ENCODE measurements at regions not wholly inside any gene's neighbourhood (a gene's known extent, or its start where the extent isn't known, plus 50 kb on each side); places are given as distances from the start of the nearest gene placed in this dataset.
"Not testable (repeated sequence)": the region's sequence is repeated elsewhere in the genome, so short reads cannot be mapped to it uniquely, and the experiment has no call there.

GRCh38 chrX:27404366-27404765 lies 58.8 kb downstream of the PPP4R3C start:
- no peak for DNase-seq

- no peak for DNase-seq
Observed at GRCh38 chrX:27399146-27399456, 64.0 kb downstream of the PPP4R3C start.

- peak; percentile 82 for DNase-seq
Observed at GRCh38 chrX:27391623-27392022, 71.5 kb downstream of the PPP4R3C start.

GRCh38 chrX:27381419-27381818 lies 81.7 kb downstream of the PPP4R3C start:
- no peak for DNase-seq

GRCh38 chrX:27380163-27380845 lies 82.8 kb downstream of the PPP4R3C start:
- DNase-seq: no peak

GRCh38 chrX:27354021-27354420 lies 109.1 kb downstream of the PPP4R3C start:
- DNase-seq: no peak

- no peak for DNase-seq
Observed at GRCh38 chrX:27350476-27350875, 112.7 kb downstream of the PPP4R3C start.

GRCh38 chrX:27336466-27337091 lies 126.6 kb downstream of the PPP4R3C start:
- peak; percentile 13 for DNase-seq

GRCh38 chrX:27321632-27322031 lies 141.5 kb downstream of the PPP4R3C start:
- DNase-seq: no peak

GRCh38 chrX:27309406-27309805 lies 153.7 kb downstream of the PPP4R3C start:
- peak; percentile 48 for DNase-seq

- no peak for DNase-seq
Observed at GRCh38 chrX:27307546-27307945, 155.6 kb downstream of the PPP4R3C start.

GRCh38 chrX:27292552-27292951 lies 170.6 kb downstream of the PPP4R3C start:
- DNase-seq: not testable (repeated sequence)

GRCh38 chrX:27276751-27277150 lies 186.4 kb downstream of the PPP4R3C start:
- DNase-seq: peak; percentile 53

GRCh38 chrX:27254656-27255055 lies 208.5 kb downstream of the PPP4R3C start:
- no peak for DNase-seq

GRCh38 chrX:27251369-27251768 lies 211.8 kb downstream of the PPP4R3C start:
- DNase-seq: no peak

- DNase-seq: no peak
Observed at GRCh38 chrX:27242581-27242980, 220.6 kb downstream of the PPP4R3C start.

GRCh38 chrX:27241981-27242380 lies 221.2 kb downstream of the PPP4R3C start:
- DNase-seq: no peak

GRCh38 chrX:27240042-27240441 lies 223.1 kb downstream of the PPP4R3C start:
- DNase-seq: not testable (repeated sequence)

GRCh38 chrX:27236681-27237080 lies 226.5 kb downstream of the PPP4R3C start:
- DNase-seq: no peak

GRCh38 chrX:27229721-27230120 lies 233.4 kb downstream of the PPP4R3C start:
- no peak for DNase-seq

- no peak for DNase-seq
Observed at GRCh38 chrX:27222661-27223060, 240.5 kb downstream of the PPP4R3C start.

GRCh38 chrX:27186671-27187070 lies 276.5 kb downstream of the PPP4R3C start:
- DNase-seq: peak; percentile 25

- no peak for DNase-seq
Observed at GRCh38 chrX:27163236-27163635, 299.9 kb downstream of the PPP4R3C start.

- DNase-seq: no peak
Observed at GRCh38 chrX:27162496-27162895, 300.6 kb downstream of the PPP4R3C start.

- not testable (repeated sequence) for DNase-seq
Observed at GRCh38 chrX:27156921-27157320, 306.2 kb downstream of the PPP4R3C start.
